HEK293T (cell line): ENCODE measurements at regions not wholly inside any gene's neighbourhood (a gene's known extent, or its start where the extent isn't known, plus 50 kb on each side); places are given as distances from the start of the nearest gene placed in this dataset.

Experiments
- ELF4 ChIP-seq: fragments of 450-650 bp; IDR thresholded peaks from 2 replicates; pipeline ENCODE4 v1.6.1; 2017; ENCODE audit warnings: antibody characterized with exemption
- FOXM1 ChIP-seq: fragments of 450-650 bp; IDR thresholded peaks from 2 replicates; pipeline ENCODE4 v1.6.1; 2017; ENCODE audit warnings: mild to moderate bottlenecking, borderline replicate concordance
- HDGF ChIP-seq: fragments of 450-650 bp; IDR thresholded peaks from 2 replicates; pipeline ENCODE4 v1.6.1; 2017; ENCODE audit warnings: antibody characterized with exemption, borderline replicate concordance
- SP1 ChIP-seq: fragments of 450-650 bp; IDR thresholded peaks from 2 replicates; pipeline ENCODE4 v1.6.1; 2017
- SUZ12 ChIP-seq: fragments of 450-650 bp; IDR thresholded peaks from 2 replicates; pipeline ENCODE4 v1.6.1; 2016; ENCODE audit warnings: mild to moderate bottlenecking

GRCh38 chr4:104408878-104409277, 85.8 kb downstream of the CXXC4 start:
- TF ChIP-seq FOXM1, result no peak
- TF ChIP-seq SP1, result no peak
- TF ChIP-seq HDGF, result no peak
- no peak for TF ChIP-seq ELF4
- TF ChIP-seq SUZ12, result no peak
